ENCODE measurements at regions not wholly inside any gene's neighbourhood (a gene's known extent, or its start where the extent isn't known, plus 50 kb on each side); places are given as distances from the start of the nearest gene placed in this dataset.
A peak's percentile ranks its signal among the peaks of the same experiment; 100 is the strongest.

DNA sequence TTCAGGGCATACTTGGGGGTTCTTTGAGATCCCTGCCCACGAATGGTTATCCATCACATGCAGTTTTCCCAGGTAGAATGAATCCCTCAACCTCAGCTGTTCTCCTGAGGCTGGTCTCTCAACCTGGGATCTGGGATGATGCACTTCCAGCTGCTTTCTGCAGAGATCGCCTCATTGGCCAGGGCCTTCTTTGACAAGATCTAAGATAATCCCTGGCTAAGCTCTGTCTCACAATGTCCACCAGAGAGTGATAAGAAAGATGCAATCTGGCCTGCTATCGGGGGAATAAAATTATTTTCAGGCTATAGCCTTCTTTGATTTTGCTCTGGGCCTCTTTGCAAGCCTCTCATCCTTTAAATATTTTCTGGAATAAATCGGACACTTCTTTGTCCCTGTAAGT is 1021.1 kb downstream of the EFNB2 start:
- POLR2A ChIA-PET, result no interaction called here
- TF ChIP-seq RAD21 (IDR thresholded peaks at IDR 0.05; ENCODE audit: low read depth), result no peak
- no peak for TF ChIP-seq FOSL1 (IDR thresholded peaks at IDR 0.05; ENCODE audit: low read depth)
- no peak for TF ChIP-seq TCF7L2 (IDR thresholded peaks at IDR 0.05; ENCODE audit: borderline replicate concordance, extremely low read depth, insufficient read depth, insufficient read length)
- TF ChIP-seq EZH2phosphoT487 (IDR thresholded peaks at IDR 0.05; ENCODE audit: borderline replicate concordance), result no peak
- no peak for TF ChIP-seq EZH2 (IDR thresholded peaks at IDR 0.05)
- no peak for TF ChIP-seq SP1 (IDR thresholded peaks at IDR 0.05; ENCODE audit: low read depth)

GRCh38 chr13:105513448-105513847 is 1022.0 kb downstream of the EFNB2 start:
- TF ChIP-seq RAD21 (IDR thresholded peaks at IDR 0.05; ENCODE audit: low read depth) (peak; percentile 51), SIN3A (IDR thresholded peaks at IDR 0.05; ENCODE audit: low read depth) (no peak)
- no peak overlapping the region for H3K4me2 ChIP-seq (ENCODE audit: low read length)
- H3K27me3 ChIP-seq (ENCODE audit: insufficient read depth, low read length), result no peaks in the 10 kb centered on the region
- intact Hi-C loops (cut with micrococcal nuclease), result loop anchor here (10.0 kb wide), 1 partner anchor 1021 kb away; the partner anchor contains the start of gene EFNB2
- CTCF ChIA-PET, result no interaction called here
- H3K4me3 ChIP-seq (replicated peaks in 1 of 2; ENCODE audit: low read depth in 1 of 2, low read length in 2 of 2), result no peak overlapping the region
- H3K9ac ChIP-seq (ENCODE audit: low read length), result no peak overlapping the region
- H4K20me1 ChIP-seq (ENCODE audit: insufficient read depth), result no peaks in the 10 kb centered on the region
- POLR2A ChIA-PET, result no interaction called here
- RAD21 ChIA-PET (ENCODE audit: low non-redundant PET in 1 of 2, low total read pairs in 2 of 2, uncharacterized antibody in 2 of 2, unreplicated experiment in 2 of 2), result no interaction called here
- ATAC-seq (no peak), DNase-seq (ENCODE audit: low read depth, low spot score) (no peak)
- no peaks in the 10 kb centered on the region for H3K9me3 ChIP-seq (ENCODE audit: control insufficient read depth in 1 of 2, insufficient read depth in 1 of 2, low read depth in 1 of 2, low read length in 2 of 2)
- H3K36me3 ChIP-seq (ENCODE audit: control insufficient read depth in 1 of 2, insufficient read depth in 2 of 2, low read length in 2 of 2), result no peaks in the 10 kb centered on the region
- no peak overlapping the region for H3K27ac ChIP-seq (ENCODE audit: low read depth, low read length)
- no peaks in the 10 kb centered on the region for H3K79me2 ChIP-seq (ENCODE audit: insufficient read depth, low read length)
- H2AFZ ChIP-seq (ENCODE audit: low read depth, low read length, poor library complexity, severe bottlenecking), result no peak overlapping the region
- H3K9me2 ChIP-seq (ENCODE audit: insufficient read depth), result 0 out of 2 replicates have a peak, but pooled peaks cover 3% of the 10 kb centered on the region
- no TSS peak for BruUV-seq (replicated peaks)
- no peaks in the 10 kb centered on the region for H3K4me1 ChIP-seq (ENCODE audit: control insufficient read depth in 1 of 2, insufficient read depth in 2 of 2, low read length in 2 of 2)

More for the DNA sequence above, 1021.1 kb downstream of the EFNB2 start:
- Histone ChIP-seq H3K27me3 (ENCODE audit: insufficient read depth, low read length) (no peaks in the 10 kb centered on the region), H3K79me2 (ENCODE audit: insufficient read depth, low read length) (no peaks in the 10 kb centered on the region), H3K4me2 (ENCODE audit: low read length) (no peak overlapping the region), H3K36me3 (ENCODE audit: control insufficient read depth in 1 of 2, insufficient read depth in 2 of 2, low read length in 2 of 2) (no peaks in the 10 kb centered on the region), H3K4me1 (ENCODE audit: control insufficient read depth in 1 of 2, insufficient read depth in 2 of 2, low read length in 2 of 2) (no peaks in the 10 kb centered on the region), H2AFZ (ENCODE audit: low read depth, low read length, poor library complexity, severe bottlenecking) (no peak overlapping the region), H4K20me1 (ENCODE audit: insufficient read depth) (no peaks in the 10 kb centered on the region), H3K27ac (ENCODE audit: low read depth, low read length) (no peak overlapping the region), H3K9ac (ENCODE audit: low read length) (no peak overlapping the region), H3K4me3 (replicated peaks in 1 of 2; ENCODE audit: low read depth in 1 of 2, low read length in 2 of 2) (no peak overlapping the region), H3K9me3 (ENCODE audit: control insufficient read depth in 1 of 2, insufficient read depth in 1 of 2, low read depth in 1 of 2, low read length in 2 of 2) (no peaks in the 10 kb centered on the region), H3K9me2 (ENCODE audit: insufficient read depth) (0 out of 2 replicates have a peak, but pooled peaks cover 3% of the 10 kb centered on the region)
- BruUV-seq (replicated peaks), result no TSS peak
- ChIA-PET RAD21 (ENCODE audit: low non-redundant PET in 1 of 2, low total read pairs in 2 of 2, uncharacterized antibody in 2 of 2, unreplicated experiment in 2 of 2) (no interaction called here), CTCF (no interaction called here)
- ATAC-seq (no peak), DNase-seq (ENCODE audit: low read depth, low spot score) (no peak)
- intact Hi-C loops (cut with micrococcal nuclease), result loop anchor here (10.0 kb wide), 1 partner anchor 1020 kb away; the partner anchor contains the start of gene EFNB2

Data from HCT116 (cell line).